Activated CD4-positive, alpha-beta T cell treated with anti-CD3 and anti-CD28 coated beads, Interleukin-2, amount 10 ng/mL, durations not matched to agents 24 days and 14 days (primary cell): ENCODE measurements at regions not wholly inside any gene's neighbourhood (a gene's known extent, or its start where the extent isn't known, plus 50 kb on each side); places are given as distances from the start of the nearest gene placed in this dataset.

Experiments used
- DNase-seq: peaks from one replicate; pipeline ENCODE4 v3.0.0; 2022
- H3K27ac Mint-ChIP-seq: one replicate; pipeline ENCODE4 v1.8.0; 2022; ENCODE audit warnings: mild to moderate bottlenecking, mixed read lengths
- H3K27me3 Mint-ChIP-seq: one replicate; pipeline ENCODE4 v1.8.0; 2022; ENCODE audit warnings: mixed read lengths
- H3K36me3 Mint-ChIP-seq: one replicate; pipeline ENCODE4 v1.8.0; 2022; ENCODE audit warnings: low read depth, mild to moderate bottlenecking, mixed read lengths
- H3K4me1 Mint-ChIP-seq: one replicate; pipeline ENCODE4 v1.8.0; 2021; ENCODE audit warnings: mixed read lengths
- H3K4me3 Mint-ChIP-seq: one replicate; pipeline ENCODE4 v1.8.0; 2022; ENCODE audit warnings: mild to moderate bottlenecking, moderate library complexity, mixed read lengths
- H3K9me3 Mint-ChIP-seq: one replicate; pipeline ENCODE4 v1.8.0; 2021; ENCODE audit warnings: mixed read lengths
- intact Hi-C: fragments of 100-400 bp; cut with micrococcal nuclease; formaldehyde crosslinking; loops from one replicate; pipeline ENCODE4 v1.15.1; 2023

GRCh38 chr3:175911937-175912336 is 1052.8 kb downstream of the NAALADL2 start:
- DNase-seq = no peak
- Mint-ChIP-seq H3K27me3 (no peaks in the 10 kb centered on the region), H3K4me3 (no peak overlapping the region), H3K4me1 (no peaks in the 10 kb centered on the region), H3K27ac (no peak overlapping the region), H3K36me3 (no peaks in the 10 kb centered on the region), H3K9me3 (no peaks in the 10 kb centered on the region)
- intact Hi-C loops = no loop called here

DNA sequence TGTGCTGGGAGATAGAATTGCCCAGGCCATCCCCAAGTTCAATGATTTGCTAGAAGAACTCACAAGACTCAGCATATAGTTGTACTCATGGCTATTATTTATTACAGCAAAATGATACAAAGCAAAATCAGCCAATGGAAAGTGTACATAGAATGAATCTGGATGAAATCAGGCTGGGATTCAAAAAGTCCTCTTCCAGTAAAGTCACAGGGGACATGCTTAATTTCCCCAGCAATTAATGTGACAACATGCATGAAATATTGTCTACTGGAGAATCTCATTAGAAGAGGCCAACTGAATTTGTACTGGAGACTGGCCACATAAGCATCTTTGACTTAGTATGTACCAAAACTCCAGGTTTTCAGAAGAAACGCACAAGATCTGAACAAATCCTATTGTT is 1043.1 kb downstream of the NAALADL2 start:
- H3K4me3 Mint-ChIP-seq = no peak overlapping the region
- H3K4me1 Mint-ChIP-seq = no peaks in the 10 kb centered on the region
- DNase-seq = no peak
- H3K36me3 Mint-ChIP-seq = no peaks in the 10 kb centered on the region
- intact Hi-C loops = no loop called here
- H3K9me3 Mint-ChIP-seq = no peaks in the 10 kb centered on the region
- H3K27me3 Mint-ChIP-seq = no peaks in the 10 kb centered on the region
- no peak overlapping the region for H3K27ac Mint-ChIP-seq

DNA sequence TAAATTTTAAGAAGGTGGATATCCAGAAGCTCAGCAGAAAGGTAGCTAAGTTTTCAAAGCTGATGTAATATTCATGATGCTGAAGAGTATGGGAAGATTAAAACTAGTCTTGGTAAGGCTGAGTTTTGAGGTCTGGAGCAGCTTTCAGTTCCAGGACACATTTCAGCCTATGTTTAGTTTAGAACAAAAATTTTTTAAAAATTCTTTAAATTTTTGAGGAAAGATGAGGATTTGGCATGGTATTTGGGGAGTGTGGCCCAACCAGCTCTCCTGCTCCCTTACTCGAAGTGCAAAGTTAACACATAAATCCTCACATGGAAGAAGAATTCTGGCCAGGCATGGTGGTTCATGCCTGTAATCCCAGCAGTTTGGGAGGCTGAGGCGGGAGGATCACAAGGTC is 1039.1 kb downstream of the NAALADL2 start:
- H3K27me3 Mint-ChIP-seq = no peaks in the 10 kb centered on the region
- H3K4me1 Mint-ChIP-seq = no peaks in the 10 kb centered on the region
- no peak overlapping the region for H3K4me3 Mint-ChIP-seq
- DNase-seq = no peak
- intact Hi-C loops = no loop called here
- H3K9me3 Mint-ChIP-seq = no peaks in the 10 kb centered on the region
- H3K27ac Mint-ChIP-seq = no peak overlapping the region
- H3K36me3 Mint-ChIP-seq = no peaks in the 10 kb centered on the region

GRCh38 chr3:175896655-175897054 is 1037.5 kb downstream of the NAALADL2 start:
- no peaks in the 10 kb centered on the region for H3K36me3 Mint-ChIP-seq
- DNase-seq = no peak
- H3K27ac Mint-ChIP-seq = no peak overlapping the region
- H3K27me3 Mint-ChIP-seq = no peaks in the 10 kb centered on the region
- H3K4me3 Mint-ChIP-seq = no peak overlapping the region
- H3K4me1 Mint-ChIP-seq = no peaks in the 10 kb centered on the region
- intact Hi-C loops = no loop called here
- H3K9me3 Mint-ChIP-seq = no peaks in the 10 kb centered on the region

GRCh38 chr3:175895731-175896130 is 1036.6 kb downstream of the NAALADL2 start:
- no peak overlapping the region for H3K4me3 Mint-ChIP-seq
- no peaks in the 10 kb centered on the region for H3K36me3 Mint-ChIP-seq
- H3K27ac Mint-ChIP-seq = no peak overlapping the region
- H3K9me3 Mint-ChIP-seq = no peaks in the 10 kb centered on the region
- intact Hi-C loops = no loop called here
- H3K4me1 Mint-ChIP-seq = no peaks in the 10 kb centered on the region
- no peaks in the 10 kb centered on the region for H3K27me3 Mint-ChIP-seq
- no peak for DNase-seq

- H3K9me3 Mint-ChIP-seq = no peaks in the 10 kb centered on the region
- no peak for DNase-seq
- no peaks in the 10 kb centered on the region for H3K27me3 Mint-ChIP-seq
- H3K4me1 Mint-ChIP-seq = no peaks in the 10 kb centered on the region
- H3K36me3 Mint-ChIP-seq = no peaks in the 10 kb centered on the region
- H3K4me3 Mint-ChIP-seq = no peak overlapping the region
- no peak overlapping the region for H3K27ac Mint-ChIP-seq
- intact Hi-C loops = no loop called here
These were observed 1034.4 kb downstream of the NAALADL2 start for GRCh38 chr3:175893566-175893965.

DNA sequence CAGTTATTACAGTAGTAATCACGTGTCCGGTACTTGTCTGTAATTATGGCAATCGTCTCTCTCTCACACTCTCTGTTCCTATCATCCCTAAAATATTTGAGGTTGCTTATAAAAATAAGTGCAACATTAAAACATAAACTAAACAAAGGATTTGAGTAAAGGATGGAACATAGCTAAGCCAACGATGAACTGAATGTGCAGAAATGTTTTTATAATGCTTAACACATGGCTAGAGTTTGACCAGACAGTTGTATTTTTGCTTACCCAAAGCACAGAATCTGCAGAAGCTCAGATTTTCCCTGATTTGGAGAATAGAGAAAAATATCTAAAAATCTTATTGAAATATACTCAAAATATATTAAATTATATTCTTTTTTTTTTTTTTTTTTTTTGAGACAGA is 1030.9 kb downstream of the NAALADL2 start:
- Mint-ChIP-seq H3K4me3 (no peak overlapping the region), H3K36me3 (no peaks in the 10 kb centered on the region), H3K27ac (no peak overlapping the region), H3K9me3 (no peaks in the 10 kb centered on the region), H3K4me1 (no peaks in the 10 kb centered on the region), H3K27me3 (no peaks in the 10 kb centered on the region)
- intact Hi-C loops = no loop called here
- no peak for DNase-seq

DNA sequence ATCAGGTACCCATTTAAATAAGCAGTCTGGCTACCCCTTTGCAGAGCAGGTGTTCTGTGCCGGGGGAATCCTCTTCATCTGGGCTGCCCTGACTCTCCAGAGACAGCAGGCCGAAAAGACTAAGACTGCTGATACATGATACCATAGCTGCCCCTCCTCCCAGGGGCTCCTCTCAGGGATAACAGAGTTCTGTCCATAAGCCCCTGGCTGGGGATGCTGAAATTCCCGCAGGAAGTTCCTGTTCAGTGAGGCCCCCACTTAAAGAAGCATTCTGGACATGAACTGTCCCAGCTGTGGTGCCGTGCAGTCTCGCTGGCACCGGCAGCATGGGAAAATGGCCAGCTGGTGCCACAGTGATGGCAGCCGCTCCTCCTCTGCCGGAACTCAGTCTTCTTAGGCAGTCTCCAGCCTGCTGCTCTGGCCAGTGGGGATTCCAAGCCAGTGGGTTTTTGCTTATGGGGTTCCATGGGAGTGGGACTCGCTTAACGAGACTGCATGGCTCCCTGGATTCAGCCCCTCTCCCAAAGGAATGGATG is 1026.2 kb downstream of the NAALADL2 start:
- H3K27me3 Mint-ChIP-seq = no peaks in the 10 kb centered on the region
- H3K4me1 Mint-ChIP-seq = no peaks in the 10 kb centered on the region
- H3K4me3 Mint-ChIP-seq = no peak overlapping the region
- intact Hi-C loops = no loop called here
- no peaks in the 10 kb centered on the region for H3K36me3 Mint-ChIP-seq
- H3K27ac Mint-ChIP-seq = no peak overlapping the region
- H3K9me3 Mint-ChIP-seq = peaks cover 9% of the 10 kb centered on the region
- no peak for DNase-seq

GRCh38 chr3:175879417-175879816 is 1020.3 kb downstream of the NAALADL2 start:
- Mint-ChIP-seq H3K9me3 (peaks cover 9% of the 10 kb centered on the region), H3K4me3 (no peak overlapping the region), H3K27ac (no peak overlapping the region), H3K27me3 (no peaks in the 10 kb centered on the region), H3K4me1 (no peaks in the 10 kb centered on the region), H3K36me3 (no peaks in the 10 kb centered on the region)
- intact Hi-C loops = no loop called here
- DNase-seq = no peak

DNA sequence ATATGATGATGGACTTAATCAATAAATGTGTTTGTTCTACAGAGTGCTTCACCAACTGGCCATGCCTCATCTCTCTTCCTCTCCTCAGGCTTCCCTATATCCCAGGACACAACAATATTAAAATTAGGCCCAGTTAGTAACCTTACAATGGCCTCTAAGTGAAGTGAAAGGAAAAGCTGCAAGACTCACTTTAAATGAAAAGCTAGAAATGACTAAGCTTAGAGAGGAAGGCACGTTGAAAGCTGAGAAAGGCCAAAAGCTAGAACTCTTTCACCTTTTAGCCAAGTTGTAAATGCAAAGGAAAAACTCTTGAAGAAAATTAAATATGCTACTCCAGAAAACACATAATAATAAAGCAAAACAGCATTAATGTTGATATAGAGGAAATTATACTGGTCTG is 1010.3 kb downstream of the NAALADL2 start:
- DNase-seq = no peak

DNA sequence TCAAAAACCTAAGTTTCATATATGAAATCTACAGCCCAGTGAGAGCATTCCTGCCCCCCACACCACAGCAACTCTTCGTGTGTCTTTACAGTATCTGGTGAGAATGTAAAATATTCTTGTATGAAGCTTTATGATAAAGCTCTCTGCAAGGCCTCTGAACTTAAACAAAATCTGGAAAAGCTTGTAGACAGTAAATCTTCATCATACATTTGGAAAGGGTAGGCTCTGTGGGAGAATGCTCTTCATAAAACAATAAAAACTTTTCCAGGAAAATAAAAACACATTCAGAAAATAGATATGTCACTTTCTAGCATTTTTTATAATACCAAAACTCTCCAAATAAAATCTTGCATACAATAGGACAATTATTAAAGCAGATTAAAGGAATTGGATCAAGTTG is 1009.5 kb downstream of the NAALADL2 start:
- Mint-ChIP-seq H3K27ac (no peak overlapping the region), H3K4me3 (no peak overlapping the region), H3K4me1 (no peaks in the 10 kb centered on the region), H3K36me3 (no peaks in the 10 kb centered on the region), H3K9me3 (no peaks in the 10 kb centered on the region), H3K27me3 (no peaks in the 10 kb centered on the region)
- DNase-seq = no peak
- intact Hi-C loops = no loop called here

More for the DNA sequence above, 1010.3 kb downstream of the NAALADL2 start:
- no peaks in the 10 kb centered on the region for H3K27me3 Mint-ChIP-seq
- no peaks in the 10 kb centered on the region for H3K4me1 Mint-ChIP-seq
- H3K27ac Mint-ChIP-seq = no peak overlapping the region
- no peak overlapping the region for H3K4me3 Mint-ChIP-seq
- no peaks in the 10 kb centered on the region for H3K36me3 Mint-ChIP-seq
- intact Hi-C loops = no loop called here
- no peaks in the 10 kb centered on the region for H3K9me3 Mint-ChIP-seq

DNA sequence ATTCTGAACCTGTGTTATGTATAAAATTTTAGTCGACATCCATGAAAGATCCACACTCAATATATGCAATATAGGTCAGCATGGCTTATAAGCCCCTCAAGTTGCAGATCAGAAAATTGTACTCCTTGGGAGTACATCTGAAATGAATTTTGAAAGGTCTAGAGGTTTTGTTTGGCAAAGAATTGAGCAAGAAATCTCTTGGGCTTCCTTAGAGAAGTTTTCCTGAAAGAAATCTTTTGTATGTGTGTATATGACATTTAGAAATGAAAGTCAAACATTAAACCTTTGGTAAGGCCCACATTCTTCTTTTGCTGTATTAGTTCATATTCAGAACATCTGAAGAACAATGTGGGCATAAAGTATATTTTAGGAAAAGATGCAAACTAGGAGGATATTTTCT is 1006.6 kb downstream of the NAALADL2 start:
- no peak for DNase-seq
- Mint-ChIP-seq H3K9me3 (no peaks in the 10 kb centered on the region), H3K4me1 (no peaks in the 10 kb centered on the region), H3K4me3 (no peak overlapping the region), H3K36me3 (no peaks in the 10 kb centered on the region), H3K27me3 (no peaks in the 10 kb centered on the region), H3K27ac (no peak overlapping the region)
- intact Hi-C loops = no loop called here

DNA sequence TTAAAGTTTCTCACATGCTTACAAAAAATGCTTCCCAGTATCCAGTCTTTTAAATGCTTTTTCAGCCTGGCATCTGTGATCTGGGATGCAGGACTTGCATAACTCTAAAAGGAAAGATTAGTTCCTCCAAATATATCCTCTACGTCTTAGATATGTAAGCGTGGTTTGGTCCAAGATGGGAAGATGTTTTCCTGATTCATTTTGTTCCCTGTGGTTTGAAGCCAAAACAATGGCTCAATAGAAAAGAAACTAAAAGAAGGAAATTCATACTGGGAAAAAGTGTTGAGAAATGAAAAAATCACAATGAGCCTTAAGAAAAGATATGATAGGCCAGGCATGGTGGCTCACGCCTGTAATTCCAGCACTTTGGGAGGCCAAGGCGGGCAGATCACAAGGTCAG is 1002.8 kb downstream of the NAALADL2 start:
- no peaks in the 10 kb centered on the region for H3K36me3 Mint-ChIP-seq
- H3K27ac Mint-ChIP-seq = no peak overlapping the region
- no peaks in the 10 kb centered on the region for H3K4me1 Mint-ChIP-seq
- DNase-seq = no peak
- intact Hi-C loops = no loop called here
- H3K9me3 Mint-ChIP-seq = no peaks in the 10 kb centered on the region
- no peak overlapping the region for H3K4me3 Mint-ChIP-seq
- H3K27me3 Mint-ChIP-seq = no peaks in the 10 kb centered on the region
